ENCODE measurements at regions not wholly inside any gene's neighbourhood (a gene's known extent, or its start where the extent isn't known, plus 50 kb on each side); places are given as distances from the start of the nearest gene placed in this dataset.
A peak's percentile ranks its signal among the peaks of the same experiment; 100 is the strongest.
"Not testable (repeated sequence)": the region's sequence is repeated elsewhere in the genome, so short reads cannot be mapped to it uniquely, and the experiment has no call there.

GRCh38 chr7:65770473-65771225 is 102.2 kb upstream of the VKORC1L1 start (continued):
- TF ChIP-seq SOX13 (IDR thresholded peaks at IDR 0.05) = not testable (repeated sequence)
- TF ChIP-seq SOX13 (CRISPR knock-in tag; conservative IDR thresholded peaks at IDR 0.05 in 1 of 2, IDR thresholded peaks at IDR 0.05 in 1 of 2) = 0 out of 4 replicates have a peak, but pooled peaks of 1 of the 2 experiments have one; percentile 9
- TF ChIP-seq TERF1 (CRISPR knock-in tag; IDR thresholded peaks at IDR 0.05) = 0 out of 2 replicates have a peak, but pooled peaks have one; percentile 50
- TF ChIP-seq HOMEZ (CRISPR knock-in tag; IDR thresholded peaks at IDR 0.05; ENCODE audit: low read depth) = 0 out of 2 replicates have a peak, but pooled peaks have one; percentile 32
- TF ChIP-seq ZBTB1 (CRISPR knock-in tag; IDR thresholded peaks at IDR 0.05; ENCODE audit: borderline replicate concordance) = 0 out of 2 replicates have a peak, but pooled peaks have one; percentile 60
- TF ChIP-seq PHF8 (CRISPR knock-in tag; IDR thresholded peaks at IDR 0.05) = peak; percentile 88
- peak; percentile 61 to 65 for TF ChIP-seq HMGXB4 (CRISPR knock-in tag; IDR thresholded peaks at IDR 0.05; ENCODE audit: borderline replicate concordance in 1 of 2, low read depth in 1 of 2)
- TF ChIP-seq CSRNP1 (CRISPR knock-in tag; IDR thresholded peaks at IDR 0.05) = 0 out of 2 replicates have a peak, but pooled peaks have one; percentile 51
- TF ChIP-seq ZMAT3 (CRISPR knock-in tag; conservative IDR thresholded peaks at IDR 0.05) = peak; percentile 74; the same call in 1 of the 2 replicates
- peak; percentile 56; the same call in 1 of the 2 replicates for TF ChIP-seq KMT2A (CRISPR knock-in tag; IDR thresholded peaks at IDR 0.05)
- 0 out of 2 replicates have a peak, but pooled peaks have one; percentile 16 for TF ChIP-seq FOSL2 (CRISPR knock-in tag; IDR thresholded peaks at IDR 0.05)
- TF ChIP-seq ZNF567 (CRISPR knock-in tag; IDR thresholded peaks at IDR 0.05; ENCODE audit: borderline replicate concordance) = 0 out of 2 replicates have a peak, but pooled peaks have one; percentile 39
- TF ChIP-seq ZSCAN21 (CRISPR knock-in tag; IDR thresholded peaks at IDR 0.05; ENCODE audit: borderline replicate concordance) = peak; percentile 39; the same call in 1 of the 2 replicates
- TF ChIP-seq MEF2D (CRISPR knock-in tag; IDR thresholded peaks at IDR 0.05) = peak; percentile 53; the same call in 1 of the 2 replicates
- peak; percentile 82 for TF ChIP-seq GATAD1 (CRISPR knock-in tag; IDR thresholded peaks at IDR 0.05)
- peak; percentile 64; the same call in 1 of the 2 replicates for TF ChIP-seq POGK (CRISPR knock-in tag; conservative IDR thresholded peaks at IDR 0.05)
- TF ChIP-seq HINFP (CRISPR knock-in tag; IDR thresholded peaks at IDR 0.05; ENCODE audit: low read depth) = 0 out of 2 replicates have a peak, but pooled peaks have one; percentile 50
- TF ChIP-seq THAP11 (CRISPR knock-in tag; IDR thresholded peaks at IDR 0.05) = peak; percentile 41
